ENCODE measurements at regions not wholly inside any gene's neighbourhood (a gene's known extent, or its start where the extent isn't known, plus 50 kb on each side); places are given as distances from the start of the nearest gene placed in this dataset.

DNA sequence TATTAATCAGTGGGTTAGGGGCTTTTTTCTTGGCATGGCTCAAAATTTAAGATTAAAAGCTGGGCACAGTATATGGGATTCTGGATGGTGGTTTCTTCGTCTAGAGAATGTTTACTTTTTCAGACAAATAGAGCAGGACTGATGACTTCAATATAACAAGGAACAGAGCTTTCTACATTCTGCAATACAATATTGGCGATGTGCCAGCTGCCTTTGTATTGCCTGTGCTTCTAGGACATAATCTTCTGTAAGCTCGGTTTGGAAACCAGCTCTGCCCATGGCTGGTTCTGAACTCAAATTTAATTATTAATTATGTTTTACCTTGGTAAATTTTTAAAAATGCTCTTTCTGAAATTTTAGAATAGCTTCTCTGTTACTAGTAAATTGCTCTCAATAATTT is 139.1 kb upstream of the TRPC4 start:
- ChIA-PET POLR2A (interaction anchor here (0.7 kb wide), 2 partner anchors 15 to 1010 kb away, joined by 3 to 5 read pairs; no protein-coding TSS in a partner anchor), CTCF (ENCODE audit: unreplicated experiment) (no interaction called here)
- H4K20me1 ChIP-seq (ENCODE audit: insufficient read depth, low read length): no peaks in the 10 kb centered on the region
- no peaks in the 10 kb centered on the region for H3K9me2 ChIP-seq (ENCODE audit: insufficient read depth, low read length)
- TF ChIP-seq, protein P1, sequence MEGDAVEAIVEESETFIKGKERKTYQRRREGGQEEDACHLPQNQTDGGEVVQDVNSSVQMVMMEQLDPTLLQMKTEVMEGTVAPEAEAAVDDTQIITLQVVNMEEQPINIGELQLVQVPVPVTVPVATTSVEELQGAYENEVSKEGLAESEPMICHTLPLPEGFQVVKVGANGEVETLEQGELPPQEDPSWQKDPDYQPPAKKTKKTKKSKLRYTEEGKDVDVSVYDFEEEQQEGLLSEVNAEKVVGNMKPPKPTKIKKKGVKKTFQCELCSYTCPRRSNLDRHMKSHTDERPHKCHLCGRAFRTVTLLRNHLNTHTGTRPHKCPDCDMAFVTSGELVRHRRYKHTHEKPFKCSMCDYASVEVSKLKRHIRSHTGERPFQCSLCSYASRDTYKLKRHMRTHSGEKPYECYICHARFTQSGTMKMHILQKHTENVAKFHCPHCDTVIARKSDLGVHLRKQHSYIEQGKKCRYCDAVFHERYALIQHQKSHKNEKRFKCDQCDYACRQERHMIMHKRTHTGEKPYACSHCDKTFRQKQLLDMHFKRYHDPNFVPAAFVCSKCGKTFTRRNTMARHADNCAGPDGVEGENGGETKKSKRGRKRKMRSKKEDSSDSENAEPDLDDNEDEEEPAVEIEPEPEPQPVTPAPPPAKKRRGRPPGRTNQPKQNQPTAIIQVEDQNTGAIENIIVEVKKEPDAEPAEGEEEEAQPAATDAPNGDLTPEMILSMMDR (conservative IDR thresholded peaks at IDR 0.05; ENCODE audit: low read length): no peak
- no peak for TF ChIP-seq EZH2phosphoT487 (IDR thresholded peaks at IDR 0.05; ENCODE audit: borderline replicate concordance, low read depth, low read length)
- H3K4me3 ChIP-seq (ENCODE audit: low read depth, low read length, poor library complexity, severe bottlenecking): no peak overlapping the region
- intact Hi-C loops (cut with micrococcal nuclease; ENCODE audit: unreplicated experiment): no loop called here
- H3K27ac ChIP-seq (ENCODE audit: low read depth, low read length, poor library complexity, severe bottlenecking): no peak overlapping the region
- H2AFZ ChIP-seq (ENCODE audit: low read length): no peak overlapping the region
- H3K9me3 ChIP-seq (ENCODE audit: low read length): no peaks in the 10 kb centered on the region
- BruUV-seq (replicated peaks): no TSS peak
- H3K4me2 ChIP-seq (ENCODE audit: low read length): no peak overlapping the region
- H3K4me1 ChIP-seq (ENCODE audit: insufficient read depth, low read length, poor library complexity, severe bottlenecking): no peaks in the 10 kb centered on the region
- H3K79me2 ChIP-seq (ENCODE audit: insufficient read depth, low read depth, low read length): no peaks in the 10 kb centered on the region
- H3K36me3 ChIP-seq (ENCODE audit: insufficient read depth, low read length): no peaks in the 10 kb centered on the region
- DNase-seq (ENCODE audit: low spot score): no peak

DNA sequence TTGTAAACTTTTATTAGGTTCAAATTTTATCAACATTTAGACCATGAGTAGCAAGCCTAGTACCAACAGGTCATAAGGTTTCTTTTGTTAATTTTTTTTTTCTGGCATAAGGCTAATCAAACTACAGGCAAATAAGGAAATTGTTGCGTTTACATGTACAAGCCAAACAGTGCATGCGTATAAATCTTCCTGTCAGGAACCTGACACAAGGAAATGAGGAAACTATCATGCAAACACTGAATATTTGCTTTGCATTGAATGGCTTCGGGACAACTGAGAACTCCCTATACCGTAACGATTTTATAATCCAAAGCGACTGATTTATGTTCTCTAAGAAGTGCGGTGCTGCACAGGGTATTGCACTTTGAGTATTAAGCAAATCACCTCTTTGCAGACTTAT is 133.0 kb upstream of the TRPC4 start:
- Histone ChIP-seq H3K27ac (ENCODE audit: low read depth, low read length, poor library complexity, severe bottlenecking) (no peak overlapping the region), H3K9me2 (ENCODE audit: insufficient read depth, low read length) (no peaks in the 10 kb centered on the region), H2AFZ (ENCODE audit: low read length) (no peak overlapping the region), H3K79me2 (ENCODE audit: insufficient read depth, low read depth, low read length) (no peaks in the 10 kb centered on the region), H4K20me1 (ENCODE audit: insufficient read depth, low read length) (no peaks in the 10 kb centered on the region), H3K36me3 (ENCODE audit: insufficient read depth, low read length) (no peaks in the 10 kb centered on the region), H3K4me2 (ENCODE audit: low read length) (no peak overlapping the region), H3K4me3 (ENCODE audit: low read depth, low read length, poor library complexity, severe bottlenecking) (no peak overlapping the region), H3K9me3 (ENCODE audit: low read length) (no peaks in the 10 kb centered on the region), H3K4me1 (ENCODE audit: insufficient read depth, low read length, poor library complexity, severe bottlenecking) (no peaks in the 10 kb centered on the region)
- CTCF ChIA-PET (ENCODE audit: unreplicated experiment): no interaction called here
- POLR2A ChIA-PET: no interaction called here
- DNase-seq (ENCODE audit: low spot score): no peak
- TF ChIP-seq EZH2phosphoT487 (IDR thresholded peaks at IDR 0.05; ENCODE audit: borderline replicate concordance, low read depth, low read length): no peak
- TF ChIP-seq, protein P1 (conservative IDR thresholded peaks at IDR 0.05; ENCODE audit: low read length): no peak
- intact Hi-C loops (cut with micrococcal nuclease; ENCODE audit: unreplicated experiment): no loop called here
- no TSS peak for BruUV-seq (replicated peaks)

DNA sequence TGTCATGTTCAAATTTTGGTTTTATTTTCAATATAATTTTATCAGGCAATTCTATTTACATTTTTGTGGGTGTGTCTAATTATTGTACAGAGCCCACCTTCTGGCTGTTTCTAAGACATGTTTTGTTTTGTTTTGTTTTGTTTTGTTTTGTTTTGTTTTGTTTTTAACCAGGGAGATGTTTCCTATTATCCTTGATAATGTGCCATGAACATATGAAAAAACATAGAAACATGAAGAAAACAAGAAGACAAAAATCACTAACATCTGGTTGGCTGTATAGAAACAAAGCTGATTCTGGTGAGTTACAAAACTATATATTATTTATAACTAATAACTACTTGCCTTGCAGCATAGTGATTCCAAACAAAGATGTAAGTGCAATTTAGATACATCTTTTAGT is 128.1 kb upstream of the TRPC4 start:
- BruUV-seq (replicated peaks): no TSS peak
- no peak for DNase-seq (ENCODE audit: low spot score)

More for the DNA sequence above, 128.1 kb upstream of the TRPC4 start:
- Histone ChIP-seq H4K20me1 (ENCODE audit: insufficient read depth, low read length) (no peaks in the 10 kb centered on the region), H3K27ac (ENCODE audit: low read depth, low read length, poor library complexity, severe bottlenecking) (no peak overlapping the region), H3K9me2 (ENCODE audit: insufficient read depth, low read length) (no peaks in the 10 kb centered on the region), H3K79me2 (ENCODE audit: insufficient read depth, low read depth, low read length) (no peaks in the 10 kb centered on the region), H3K4me1 (ENCODE audit: insufficient read depth, low read length, poor library complexity, severe bottlenecking) (no peaks in the 10 kb centered on the region), H3K4me2 (ENCODE audit: low read length) (no peak overlapping the region), H3K36me3 (ENCODE audit: insufficient read depth, low read length) (no peaks in the 10 kb centered on the region), H2AFZ (ENCODE audit: low read length) (no peak overlapping the region), H3K9me3 (ENCODE audit: low read length) (no peaks in the 10 kb centered on the region), H3K4me3 (ENCODE audit: low read depth, low read length, poor library complexity, severe bottlenecking) (no peak overlapping the region)
- ChIA-PET CTCF (ENCODE audit: unreplicated experiment) (no interaction called here), POLR2A (no interaction called here)
- TF ChIP-seq EZH2phosphoT487 (IDR thresholded peaks at IDR 0.05; ENCODE audit: borderline replicate concordance, low read depth, low read length): no peak
- TF ChIP-seq, protein P1 (conservative IDR thresholded peaks at IDR 0.05; ENCODE audit: low read length): no peak
- intact Hi-C loops (cut with micrococcal nuclease; ENCODE audit: unreplicated experiment): no loop called here

Measured in OCI-LY7 (cell line).